ENCODE measurements at regions not wholly inside any gene's neighbourhood (a gene's known extent, or its start where the extent isn't known, plus 50 kb on each side); places are given as distances from the start of the nearest gene placed in this dataset.

DNA sequence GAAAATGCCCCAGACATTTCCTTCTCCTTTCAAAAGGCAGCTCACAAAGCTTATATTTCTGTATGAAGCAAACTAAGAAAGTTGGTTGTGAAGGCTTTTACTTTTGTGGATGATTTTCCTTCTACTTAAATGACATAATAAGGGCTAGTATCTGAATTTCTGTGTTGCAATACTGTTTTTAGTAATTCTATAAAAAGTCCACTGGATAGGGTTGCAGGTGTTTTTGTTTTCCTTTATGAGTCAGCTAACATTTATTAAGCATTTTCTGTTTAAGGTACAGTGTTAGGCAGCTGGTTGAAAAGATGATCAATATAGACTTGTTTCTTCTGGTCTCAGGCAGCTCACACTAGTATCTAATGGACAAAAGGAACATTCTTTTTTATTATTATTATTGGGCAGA, 722.2 kb downstream of the RWDD3 start:
- H3K4me1 ChIP-seq (ENCODE audit: insufficient read depth, low read length) = no peaks in the 10 kb centered on the region
- ChIA-PET POLR2A (no interaction called here), CTCF (no interaction called here)
- H3K36me3 Mint-ChIP-seq (ENCODE audit: low read depth) = no peaks in the 10 kb centered on the region
- H3K4me3 ChIP-seq (ENCODE audit: low read length) = no peak overlapping the region
- no peak overlapping the region for H3K27ac Mint-ChIP-seq
- H3K9me3 Mint-ChIP-seq = peaks cover 12% of the 10 kb centered on the region
- no peaks in the 10 kb centered on the region for H3K27me3 ChIP-seq (ENCODE audit: control insufficient read depth in 1 of 2, insufficient read depth in 2 of 2, low read length in 2 of 2)
- no peaks in the 10 kb centered on the region for H3K27me3 Mint-ChIP-seq
- no peaks in the 10 kb centered on the region for H3K4me1 Mint-ChIP-seq (ENCODE audit: low read depth)
- intact Hi-C loops (cut with DNase I, micrococcal nuclease) = no loop called here
- no peak for DNase-seq
- no peaks in the 10 kb centered on the region for H3K9me3 ChIP-seq (ENCODE audit: control insufficient read depth in 1 of 2, insufficient read depth in 1 of 2, low read length in 2 of 2)
- H3K36me3 ChIP-seq (ENCODE audit: insufficient read depth, low read length) = no peaks in the 10 kb centered on the region
- no peak overlapping the region for H3K4me3 Mint-ChIP-seq
- ATAC-seq (ENCODE audit: poor library complexity) = no peak
- H3K27ac ChIP-seq (ENCODE audit: low read depth in 1 of 2, low read length in 2 of 2) = no peak overlapping the region
- no peak for TF ChIP-seq CTCF (IDR thresholded peaks at IDR 0.05)

- Mint-ChIP-seq H3K4me1 (ENCODE audit: low read depth) (no peaks in the 10 kb centered on the region), H3K36me3 (ENCODE audit: low read depth) (no peaks in the 10 kb centered on the region), H3K4me3 (no peak overlapping the region), H3K9me3 (peaks cover 15% of the 10 kb centered on the region), H3K27me3 (no peaks in the 10 kb centered on the region), H3K27ac (no peak overlapping the region)
- no peaks in the 10 kb centered on the region for H3K27me3 ChIP-seq (ENCODE audit: control insufficient read depth in 1 of 2, insufficient read depth in 2 of 2, low read length in 2 of 2)
- no peak for TF ChIP-seq CTCF (IDR thresholded peaks at IDR 0.05)
- H3K27ac ChIP-seq (ENCODE audit: low read depth in 1 of 2, low read length in 2 of 2) = no peak overlapping the region
- no peaks in the 10 kb centered on the region for H3K36me3 ChIP-seq (ENCODE audit: insufficient read depth, low read length)
- POLR2A ChIA-PET = no interaction called here
- H3K4me3 ChIP-seq (ENCODE audit: low read length) = no peak overlapping the region
- H3K4me1 ChIP-seq (ENCODE audit: insufficient read depth, low read length) = no peaks in the 10 kb centered on the region
- intact Hi-C loops (cut with DNase I, micrococcal nuclease) = no loop called here
- ATAC-seq (ENCODE audit: poor library complexity) = no peak
- CTCF ChIA-PET = no interaction called here
- no peaks in the 10 kb centered on the region for H3K9me3 ChIP-seq (ENCODE audit: control insufficient read depth in 1 of 2, insufficient read depth in 1 of 2, low read length in 2 of 2)
- no peak for DNase-seq
Observed at GRCh38 chr1:95957748-95958147, 723.7 kb downstream of the RWDD3 start.

- no peaks in the 10 kb centered on the region for H3K36me3 Mint-ChIP-seq (ENCODE audit: low read depth)
- DNase-seq = no peak
- no peak for ATAC-seq (ENCODE audit: poor library complexity)
- Histone ChIP-seq H3K27ac (ENCODE audit: low read depth in 1 of 2, low read length in 2 of 2) (no peak overlapping the region), H3K4me1 (ENCODE audit: insufficient read depth, low read length) (no peaks in the 10 kb centered on the region), H3K4me3 (ENCODE audit: low read length) (no peak overlapping the region), H3K27me3 (ENCODE audit: control insufficient read depth in 1 of 2, insufficient read depth in 2 of 2, low read length in 2 of 2) (no peaks in the 10 kb centered on the region), H3K36me3 (ENCODE audit: insufficient read depth, low read length) (no peaks in the 10 kb centered on the region), H3K9me3 (ENCODE audit: control insufficient read depth in 1 of 2, insufficient read depth in 1 of 2, low read length in 2 of 2) (no peaks in the 10 kb centered on the region)
- TF ChIP-seq CTCF (IDR thresholded peaks at IDR 0.05) = no peak
- H3K9me3 Mint-ChIP-seq = peaks cover 20% of the 10 kb centered on the region
- CTCF ChIA-PET = no interaction called here
- no peak overlapping the region for H3K27ac Mint-ChIP-seq
- H3K4me3 Mint-ChIP-seq = no peak overlapping the region
- H3K4me1 Mint-ChIP-seq (ENCODE audit: low read depth) = no peaks in the 10 kb centered on the region
- H3K27me3 Mint-ChIP-seq = no peaks in the 10 kb centered on the region
- POLR2A ChIA-PET = no interaction called here
- intact Hi-C loops (cut with DNase I, micrococcal nuclease) = no loop called here
Observed at GRCh38 chr1:95966866-95967265, 732.9 kb downstream of the RWDD3 start.
